Adrenal gland (tissue), 9 donors: ENCODE measurements at regions not wholly inside any gene's neighbourhood (a gene's known extent, or its start where the extent isn't known, plus 50 kb on each side); places are given as distances from the start of the nearest gene placed in this dataset.
A peak's percentile ranks its signal among the peaks of the same experiment; 100 is the strongest.

Experiments
- DNase-seq, 7 donors: peaks; one replicate each; pipeline ENCODE4 v3.0.0-alpha.2; 2019 to 2020
- H3K27ac ChIP-seq, 5 donors: fragments of 200-600 bp; sonication (generic) in 4 of 5; 1 replicate in 3 of 5; 2 replicates in 2 of 5; pipeline versions ENCODE4 v1.5.1 to v1.8.0; 2016 to 2020; ENCODE audit warnings: mild to moderate bottlenecking in 1 of 5
- H3K27me3 ChIP-seq: fragments of 200-600 bp; 2 replicates; pipeline ENCODE4 v1.8.0; 2021
- H3K36me3 ChIP-seq, 2 donors: fragments of 200-600 bp; replicated peaks in 1 of 2; 1 replicate in 1 of 2; 2 replicates in 1 of 2; pipeline versions ENCODE4 v1.5.1 to v1.8.0; 2018 to 2022
- H3K4me1 ChIP-seq, 2 donors: fragments of 200-600 bp; replicated peaks in 1 of 2; 1 replicate in 1 of 2; 2 replicates in 1 of 2; pipeline versions ENCODE4 v1.5.1 to v1.8.0; 2018 to 2021
- H3K4me3 ChIP-seq, 4 donors: fragments of 200-600 bp; sonication (generic) in 3 of 4; one replicate each; pipeline ENCODE4 v1.5.1; 2016 to 2018
- H3K9me3 ChIP-seq, 3 donors: fragments of 200-600 bp; sonication (generic) in 1 of 3; replicated peaks in 1 of 3; 1 replicate in 2 of 3; 2 replicates in 1 of 3; pipeline versions ENCODE4 v1.5.1 to v1.8.0; 2016 to 2021
- CTCF ChIP-seq, 6 experiments: fragments of 450-650 bp in 4 of 6; fragments of 200-600 bp in 2 of 6; sonication (generic) in 1 of 6; IDR thresholded peaks; 1 replicate in 5 of 6; 2 replicates in 1 of 6; pipeline versions ENCODE4 v1.5.1 to v1.8.0; 2016 to 2021; ENCODE audit warnings: antibody characterized with exemption in 6 of 6, mild to moderate bottlenecking in 2 of 6, moderate library complexity in 1 of 6
- POLR2A ChIP-seq, 2 donors: fragments of 450-650 bp; IDR thresholded peaks; one replicate each; pipeline ENCODE4 v1.6.1; 2017; ENCODE audit warnings: antibody characterized with exemption in 2 of 2, mild to moderate bottlenecking in 2 of 2, moderate library complexity in 1 of 2
- WGBS, 4 donors: extraction: QIAGEN DNeasy Blood & Tissue Kit in 2 of 4; methylation state at CpG; one replicate each; pipeline versions ENCODE4 v1.1.5 to v1.1.7; 2013 to 2017; 5-methylcytosine and 5-hydroxymethylcytosine counted together
- intact Hi-C, 2 donors: fragments of 100-400 bp; cut with DNase I; formaldehyde crosslinking; loops; one replicate each; pipeline versions ENCODE4 v1.14.1 to v1.15.0; 2022 to 2023
- donor health status: healthy with polysubstance abuse.
- donor health status: Bipolar disorder and iron deficiency.
- donor health status: DM: yes; HTN: yes; CAD: no.
- donor health status: DM: no; HTN: no; CAD: no.
- donor health status: DM: no; HTN: no; CAD: no.

GRCh38 chr10:55397777-55398496 is 596.9 kb upstream of the PCDH15 start:
- Histone ChIP-seq H3K27ac (no peak overlapping the region), H3K4me3 (no peak overlapping the region), H3K27me3 (no peaks in the 10 kb centered on the region), H3K36me3 (no peaks in the 10 kb centered on the region), H3K9me3 (no peaks in the 10 kb centered on the region), H3K4me1 (no peaks in the 10 kb centered on the region)
- no peak for DNase-seq
- TF ChIP-seq CTCF (IDR thresholded peaks at IDR 0.05) (no peak), POLR2A (IDR thresholded peaks at IDR 0.05) (no peak)
- WGBS, 4 donors = 89 to 94% (median 93%) methylated on average over 7 of the region's 7 CpGs
- intact Hi-C loops = no loop called here

GRCh38 chr10:55378196-55378595 is 577.2 kb upstream of the PCDH15 start:
- Histone ChIP-seq H3K4me1 (peaks cover 24 to 30% of the 10 kb centered on the region in 2 donors), H3K27me3 (no peaks in the 10 kb centered on the region), H3K36me3 (no peaks in the 10 kb centered on the region), H3K4me3 (no peak overlapping the region), H3K9me3 (peaks cover 0 to 6% (median 4%) of the 10 kb centered on the region in 3 donors), H3K27ac (no peak overlapping the region)
- intact Hi-C loops = no loop called here
- WGBS, 4 donors = 64 to 79% (median 77%) methylated on average over 1 of the region's 1 CpG
- DNase-seq = no peak
- TF ChIP-seq POLR2A (IDR thresholded peaks at IDR 0.05) = no peak
- TF ChIP-seq CTCF (IDR thresholded peaks at IDR 0.05) = no peak

GRCh38 chr10:55374917-55375316 is 573.9 kb upstream of the PCDH15 start:
- H3K4me1 ChIP-seq = peaks cover 29 to 43% of the 10 kb centered on the region in 2 donors
- DNase-seq = no peak
- intact Hi-C loops = no loop called here
- peak overlapping the region in 4 of 5 donors; percentile 22 to 71 (median 64) for H3K27ac ChIP-seq
- no peaks in the 10 kb centered on the region for H3K9me3 ChIP-seq
- no peak for TF ChIP-seq CTCF (IDR thresholded peaks at IDR 0.05)
- no peak for TF ChIP-seq POLR2A (IDR thresholded peaks at IDR 0.05)
- H3K27me3 ChIP-seq = no peaks in the 10 kb centered on the region
- 19 to 35% (median 24%) methylated on average over 2 of the region's 2 CpGs for WGBS, 4 donors
- H3K36me3 ChIP-seq = no peaks in the 10 kb centered on the region
- H3K4me3 ChIP-seq = no peak overlapping the region

GRCh38 chr10:55374060-55374459 is 573.0 kb upstream of the PCDH15 start:
- TF ChIP-seq CTCF (IDR thresholded peaks at IDR 0.05) (no peak), POLR2A (IDR thresholded peaks at IDR 0.05) (no peak)
- no peak overlapping the region for H3K4me3 ChIP-seq
- intact Hi-C loops = no loop called here
- no peaks in the 10 kb centered on the region for H3K36me3 ChIP-seq
- no peaks in the 10 kb centered on the region for H3K27me3 ChIP-seq
- peak; percentile 27 to 62 (median 47) for DNase-seq
- H3K27ac ChIP-seq = peak overlapping the region in 2 of 5 donors; percentile 43 to 71
- peaks cover 32 to 51% of the 10 kb centered on the region in 2 donors for H3K4me1 ChIP-seq
- no peaks in the 10 kb centered on the region for H3K9me3 ChIP-seq
